ENCODE measurements at regions not wholly inside any gene's neighbourhood (a gene's known extent, or its start where the extent isn't known, plus 50 kb on each side); places are given as distances from the start of the nearest gene placed in this dataset.

GRCh38 chr12:111256629-111257434 is 112.1 kb downstream of the PHETA1 start:
- no peaks in the 10 kb centered on the region for H3K4me1 ChIP-seq
- no peak overlapping the region for H3K4me3 ChIP-seq (ENCODE audit: low read depth, low read length)
- no peaks in the 10 kb centered on the region for H3K27me3 ChIP-seq (ENCODE audit: control insufficient read depth, insufficient read depth, low read length)
- TF ChIP-seq CTCF (IDR thresholded peaks at IDR 0.05): no peak
- no peaks in the 10 kb centered on the region for H3K79me2 ChIP-seq
- H2AFZ ChIP-seq: no peak overlapping the region
- H3K9me3 ChIP-seq (ENCODE audit: control insufficient read depth, low read length): no peaks in the 10 kb centered on the region
- H3K4me2 ChIP-seq (ENCODE audit: low read length): no peak overlapping the region
- H3K9ac ChIP-seq: no peak overlapping the region
- H3K27ac ChIP-seq: no peak overlapping the region
- H3K36me3 ChIP-seq (ENCODE audit: control insufficient read depth, insufficient read depth, low read length): no peaks in the 10 kb centered on the region

GRCh38 chr12:111255261-111255660 is 113.6 kb downstream of the PHETA1 start:
- no peak overlapping the region for H3K4me3 ChIP-seq (ENCODE audit: low read depth, low read length)
- TF ChIP-seq CTCF (IDR thresholded peaks at IDR 0.05): no peak
- H3K4me1 ChIP-seq: no peaks in the 10 kb centered on the region
- no peaks in the 10 kb centered on the region for H3K9me3 ChIP-seq (ENCODE audit: control insufficient read depth, low read length)
- H3K27me3 ChIP-seq (ENCODE audit: control insufficient read depth, insufficient read depth, low read length): no peaks in the 10 kb centered on the region
- H2AFZ ChIP-seq: no peak overlapping the region
- H3K27ac ChIP-seq: no peak overlapping the region
- no peaks in the 10 kb centered on the region for H3K79me2 ChIP-seq
- no peak overlapping the region for H3K4me2 ChIP-seq (ENCODE audit: low read length)
- no peaks in the 10 kb centered on the region for H3K36me3 ChIP-seq (ENCODE audit: control insufficient read depth, insufficient read depth, low read length)
- no peak overlapping the region for H3K9ac ChIP-seq

GRCh38 chr12:111254106-111254505 is 114.8 kb downstream of the PHETA1 start:
- Histone ChIP-seq H3K4me2 (ENCODE audit: low read length) (no peak overlapping the region), H3K27ac (no peak overlapping the region), H3K9me3 (ENCODE audit: control insufficient read depth, low read length) (no peaks in the 10 kb centered on the region), H3K27me3 (ENCODE audit: control insufficient read depth, insufficient read depth, low read length) (no peaks in the 10 kb centered on the region), H3K36me3 (ENCODE audit: control insufficient read depth, insufficient read depth, low read length) (no peaks in the 10 kb centered on the region), H3K9ac (no peak overlapping the region), H3K4me3 (ENCODE audit: low read depth, low read length) (no peak overlapping the region), H2AFZ (no peak overlapping the region), H3K4me1 (no peaks in the 10 kb centered on the region), H3K79me2 (no peaks in the 10 kb centered on the region)
- TF ChIP-seq CTCF (IDR thresholded peaks at IDR 0.05): no peak

- H3K9me3 ChIP-seq (ENCODE audit: control insufficient read depth, low read length): no peaks in the 10 kb centered on the region
- no peak overlapping the region for H3K4me2 ChIP-seq (ENCODE audit: low read length)
- H3K79me2 ChIP-seq: no peaks in the 10 kb centered on the region
- no peak overlapping the region for H3K9ac ChIP-seq
- no peak for TF ChIP-seq CTCF (IDR thresholded peaks at IDR 0.05)
- H3K4me1 ChIP-seq: no peaks in the 10 kb centered on the region
- no peaks in the 10 kb centered on the region for H3K36me3 ChIP-seq (ENCODE audit: control insufficient read depth, insufficient read depth, low read length)
- no peak overlapping the region for H3K4me3 ChIP-seq (ENCODE audit: low read depth, low read length)
- no peak overlapping the region for H3K27ac ChIP-seq
- no peak overlapping the region for H2AFZ ChIP-seq
- H3K27me3 ChIP-seq (ENCODE audit: control insufficient read depth, insufficient read depth, low read length): no peaks in the 10 kb centered on the region
These were observed 115.7 kb downstream of the PHETA1 start for GRCh38 chr12:111253213-111253612.

- Histone ChIP-seq H3K27ac (no peak overlapping the region), H3K4me3 (ENCODE audit: low read depth, low read length) (no peak overlapping the region), H3K4me1 (no peaks in the 10 kb centered on the region), H3K27me3 (ENCODE audit: control insufficient read depth, insufficient read depth, low read length) (no peaks in the 10 kb centered on the region), H3K4me2 (ENCODE audit: low read length) (no peak overlapping the region), H3K9me3 (ENCODE audit: control insufficient read depth, low read length) (no peaks in the 10 kb centered on the region), H2AFZ (no peak overlapping the region), H3K79me2 (no peaks in the 10 kb centered on the region), H3K9ac (no peak overlapping the region), H3K36me3 (ENCODE audit: control insufficient read depth, insufficient read depth, low read length) (no peaks in the 10 kb centered on the region)
- no peak for TF ChIP-seq CTCF (IDR thresholded peaks at IDR 0.05)
These were observed 117.1 kb downstream of the PHETA1 start for GRCh38 chr12:111251787-111252186.
